WTC11 (cell line): ENCODE measurements at regions not wholly inside any gene's neighbourhood (a gene's known extent, or its start where the extent isn't known, plus 50 kb on each side); places are given as distances from the start of the nearest gene placed in this dataset.

Experiments used
- ATAC-seq: fragments of 200-7000 bp; cut with Tn5 transposase; 2 replicates; pipeline ENCODE4 v1.10.0; 2021; ENCODE audit warnings: mild to moderate bottlenecking, moderate library complexity
- CTCF ChIA-PET: fragments of 300-600 bp; sonication (Branson Sonifier 250); formaldehyde crosslinking; loops from one replicate; lab custom pipeline; 2021; ENCODE audit warnings: antibody characterized with exemption; lab: Charles Lee
- POLR2A ChIA-PET: fragments of 350-600 bp; sonication (Branson Sonifier 250); formaldehyde crosslinking; loops from one replicate; lab custom pipeline; 2021; ENCODE audit warnings: antibody characterized with exemption; lab: Charles Lee
- DNase-seq: peaks from one replicate; pipeline ENCODE4 v3.0.0; 2021; ENCODE audit warnings: low spot score
- H3K27ac Mint-ChIP-seq: 2 replicates; pipeline ENCODE4 v1.8.0; 2021; ENCODE audit warnings: mixed read lengths
- H3K27me3 Mint-ChIP-seq: 2 replicates; pipeline ENCODE4 v1.8.0; 2021; ENCODE audit warnings: low read depth, mild to moderate bottlenecking, moderate library complexity, mixed read lengths
- H3K36me3 Mint-ChIP-seq: 2 replicates; pipeline ENCODE4 v1.8.0; 2021; ENCODE audit warnings: mixed read lengths
- H3K4me1 Mint-ChIP-seq: 2 replicates; pipeline ENCODE4 v1.8.0; 2022; ENCODE audit warnings: mixed read lengths
- H3K4me3 Mint-ChIP-seq: 2 replicates; pipeline ENCODE4 v1.8.0; 2021; ENCODE audit warnings: mild to moderate bottlenecking, moderate library complexity, mixed read lengths
- H3K9me3 Mint-ChIP-seq: 2 replicates; pipeline ENCODE4 v1.8.0; 2021; ENCODE audit warnings: mixed read lengths
- ATF2 ChIP-seq: sonication (generic); formaldehyde crosslinking; IDR thresholded peaks from 2 replicates; pipeline ENCODE4 v1.8.1; 2022; ENCODE audit warnings: low read depth, missing genetic modification reagents, borderline replicate concordance
- CREM ChIP-seq: sonication (generic); formaldehyde crosslinking; IDR thresholded peaks from 2 replicates; pipeline ENCODE4 v1.8.1; 2022; ENCODE audit warnings: mild to moderate bottlenecking, missing genetic modification reagents, moderate library complexity
- ETV6 ChIP-seq: sonication (generic); formaldehyde crosslinking; IDR thresholded peaks from 2 replicates; pipeline ENCODE4 v1.8.1; 2022; ENCODE audit warnings: mild to moderate bottlenecking, missing genetic modification reagents
- GTF2I ChIP-seq: fragments of 250-450 bp; sonication (Bioruptor Pico); conservative IDR thresholded peaks from 2 replicates; pipeline ENCODE4 v1.4.0; 2021; ENCODE audit warnings: mild to moderate bottlenecking
- IRF2 ChIP-seq: sonication (generic); formaldehyde crosslinking; IDR thresholded peaks from 2 replicates; pipeline ENCODE4 v1.8.0; 2022; ENCODE audit warnings: low read depth, missing genetic modification reagents, borderline replicate concordance
- JAZF1 ChIP-seq: fragments of 250-450 bp; sonication (Bioruptor Pico); IDR thresholded peaks from 2 replicates; pipeline ENCODE4 v1.9.0; 2021; ENCODE audit warnings: moderate library complexity, mild to moderate bottlenecking, inconsistent platforms
- JUN ChIP-seq: sonication (generic); formaldehyde crosslinking; IDR thresholded peaks from 2 replicates; pipeline ENCODE4 v1.8.0; 2023; ENCODE audit warnings: mild to moderate bottlenecking, missing genetic modification reagents
- KAT7 ChIP-seq: sonication (generic); formaldehyde crosslinking; IDR thresholded peaks from 2 replicates; pipeline ENCODE4 v1.8.1; 2023; ENCODE audit warnings: missing genetic modification reagents, mild to moderate bottlenecking, borderline replicate concordance
- MLX ChIP-seq: sonication (generic); formaldehyde crosslinking; IDR thresholded peaks from 2 replicates; pipeline ENCODE4 v1.8.1; 2023; ENCODE audit warnings: mild to moderate bottlenecking, missing genetic modification reagents, moderate library complexity
- MXD4 ChIP-seq: fragments of 250-450 bp; sonication (Bioruptor Pico); IDR thresholded peaks from 2 replicates; pipeline ENCODE4 v1.8.0; 2021; ENCODE audit warnings: mild to moderate bottlenecking, moderate library complexity, borderline replicate concordance
- NR2C2 ChIP-seq: sonication (generic); formaldehyde crosslinking; IDR thresholded peaks from 2 replicates; pipeline ENCODE4 v1.8.0; 2022; ENCODE audit warnings: mild to moderate bottlenecking, missing genetic modification reagents
- RELA ChIP-seq: sonication (generic); formaldehyde crosslinking; IDR thresholded peaks from 2 replicates; pipeline ENCODE4 v1.8.1; 2022; ENCODE audit warnings: missing genetic modification reagents, mild to moderate bottlenecking, borderline replicate concordance
- SMAD4 ChIP-seq: sonication (generic); formaldehyde crosslinking; IDR thresholded peaks from 2 replicates; pipeline ENCODE4 v1.8.0; 2022; ENCODE audit warnings: mild to moderate bottlenecking, missing genetic modification reagents
- TP53 ChIP-seq: sonication (generic); formaldehyde crosslinking; IDR thresholded peaks from 2 replicates; pipeline ENCODE4 v1.8.1; 2023; ENCODE audit warnings: mild to moderate bottlenecking, missing genetic modification reagents
- ZNF232 ChIP-seq: sonication (generic); formaldehyde crosslinking; IDR thresholded peaks from 2 replicates; pipeline ENCODE4 v1.8.0; 2022; ENCODE audit warnings: mild to moderate bottlenecking, missing genetic modification reagents
- ZNF423 ChIP-seq: fragments of 250-450 bp; sonication (Bioruptor Pico); IDR thresholded peaks from 2 replicates; pipeline ENCODE4 v2.1.2; 2022; ENCODE audit warnings: mild to moderate bottlenecking, moderate library complexity
- ZNF512 ChIP-seq: sonication (generic); formaldehyde crosslinking; IDR thresholded peaks from 2 replicates; pipeline ENCODE4 v1.8.1; 2022; ENCODE audit warnings: missing genetic modification reagents, borderline replicate concordance
- TF ChIP-seq, protein P1 (sequence below): sonication (generic); formaldehyde crosslinking; IDR thresholded peaks from 2 replicates; pipeline ENCODE4 v1.8.0; 2023; ENCODE audit warnings: missing genetic modification reagents
- TF ChIP-seq, protein P2 (sequence below): sonication (generic); formaldehyde crosslinking; IDR thresholded peaks from 2 replicates; pipeline ENCODE4 v1.8.1; 2023; ENCODE audit warnings: mild to moderate bottlenecking, missing genetic modification reagents, borderline replicate concordance
- TF ChIP-seq, protein P3 (sequence below): sonication (generic); formaldehyde crosslinking; IDR thresholded peaks from 2 replicates; pipeline ENCODE4 v1.8.0; 2023; ENCODE audit warnings: mild to moderate bottlenecking, missing genetic modification reagents
- TF ChIP-seq, protein P4 (sequence below): sonication (generic); formaldehyde crosslinking; IDR thresholded peaks from 2 replicates; pipeline ENCODE4 v1.8.0; 2022; ENCODE audit warnings: mild to moderate bottlenecking, missing genetic modification reagents
- TF ChIP-seq, protein P5 (sequence below): fragments of 250-450 bp; sonication (Bioruptor Pico); IDR thresholded peaks from 2 replicates; pipeline ENCODE4 v1.8.0; 2021; ENCODE audit warnings: mild to moderate bottlenecking

DNA sequence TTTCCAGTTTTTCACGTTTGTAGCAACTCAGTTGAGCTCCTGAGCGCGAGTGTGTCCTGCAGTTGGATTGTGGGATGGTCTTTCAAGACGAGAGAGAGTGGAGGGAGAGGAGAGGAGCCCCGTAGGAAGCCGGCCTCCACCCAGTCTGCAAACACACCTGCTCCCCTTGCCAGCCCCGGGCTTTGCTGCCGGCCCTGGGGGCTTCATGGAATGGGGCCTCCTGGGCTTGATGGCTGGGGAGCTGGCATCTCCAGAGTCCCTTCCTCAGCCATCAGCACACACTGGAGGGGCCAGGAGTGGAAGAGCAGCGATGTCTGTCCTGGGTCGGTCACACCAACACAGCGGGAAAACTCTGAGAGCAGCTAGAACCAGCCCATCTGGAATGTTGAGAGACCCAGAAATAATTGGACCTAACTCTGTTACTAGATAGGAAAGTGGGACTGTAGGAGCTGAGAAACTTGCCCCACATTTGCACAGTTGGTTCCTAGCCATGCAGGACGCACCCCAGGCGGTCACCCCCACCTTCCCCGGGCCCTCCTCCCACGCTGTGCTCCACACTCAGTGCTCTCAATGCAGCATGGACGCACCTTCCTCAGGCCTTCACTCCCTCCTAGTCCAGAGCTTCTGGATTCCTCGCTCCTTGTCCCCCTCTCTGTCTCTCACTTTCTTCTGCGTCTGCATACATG lies 69.6 kb downstream of the PTGR3 start:
- Mint-ChIP-seq H3K27me3 (no peaks in the 10 kb centered on the region; the same call in 1 of the 2 replicates), H3K9me3 (peaks cover 9% of the 10 kb centered on the region), H3K36me3 (peaks cover 4% of the 10 kb centered on the region), H3K4me1 (no peaks in the 10 kb centered on the region)
- no peak for ATAC-seq
- no peak for TF ChIP-seq JUN
- no peak for TF ChIP-seq MXD4 (CRISPR knock-in tag)
- TF ChIP-seq GTF2I (CRISPR knock-in tag), result no peak
- no peak for TF ChIP-seq IRF2
- no peak for TF ChIP-seq SMAD4
- TF ChIP-seq, protein P1, sequence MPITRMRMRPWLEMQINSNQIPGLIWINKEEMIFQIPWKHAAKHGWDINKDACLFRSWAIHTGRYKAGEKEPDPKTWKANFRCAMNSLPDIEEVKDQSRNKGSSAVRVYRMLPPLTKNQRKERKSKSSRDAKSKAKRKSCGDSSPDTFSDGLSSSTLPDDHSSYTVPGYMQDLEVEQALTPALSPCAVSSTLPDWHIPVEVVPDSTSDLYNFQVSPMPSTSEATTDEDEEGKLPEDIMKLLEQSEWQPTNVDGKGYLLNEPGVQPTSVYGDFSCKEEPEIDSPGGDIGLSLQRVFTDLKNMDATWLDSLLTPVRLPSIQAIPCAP (CRISPR knock-in tag), result no peak
- TF ChIP-seq, protein P2, sequence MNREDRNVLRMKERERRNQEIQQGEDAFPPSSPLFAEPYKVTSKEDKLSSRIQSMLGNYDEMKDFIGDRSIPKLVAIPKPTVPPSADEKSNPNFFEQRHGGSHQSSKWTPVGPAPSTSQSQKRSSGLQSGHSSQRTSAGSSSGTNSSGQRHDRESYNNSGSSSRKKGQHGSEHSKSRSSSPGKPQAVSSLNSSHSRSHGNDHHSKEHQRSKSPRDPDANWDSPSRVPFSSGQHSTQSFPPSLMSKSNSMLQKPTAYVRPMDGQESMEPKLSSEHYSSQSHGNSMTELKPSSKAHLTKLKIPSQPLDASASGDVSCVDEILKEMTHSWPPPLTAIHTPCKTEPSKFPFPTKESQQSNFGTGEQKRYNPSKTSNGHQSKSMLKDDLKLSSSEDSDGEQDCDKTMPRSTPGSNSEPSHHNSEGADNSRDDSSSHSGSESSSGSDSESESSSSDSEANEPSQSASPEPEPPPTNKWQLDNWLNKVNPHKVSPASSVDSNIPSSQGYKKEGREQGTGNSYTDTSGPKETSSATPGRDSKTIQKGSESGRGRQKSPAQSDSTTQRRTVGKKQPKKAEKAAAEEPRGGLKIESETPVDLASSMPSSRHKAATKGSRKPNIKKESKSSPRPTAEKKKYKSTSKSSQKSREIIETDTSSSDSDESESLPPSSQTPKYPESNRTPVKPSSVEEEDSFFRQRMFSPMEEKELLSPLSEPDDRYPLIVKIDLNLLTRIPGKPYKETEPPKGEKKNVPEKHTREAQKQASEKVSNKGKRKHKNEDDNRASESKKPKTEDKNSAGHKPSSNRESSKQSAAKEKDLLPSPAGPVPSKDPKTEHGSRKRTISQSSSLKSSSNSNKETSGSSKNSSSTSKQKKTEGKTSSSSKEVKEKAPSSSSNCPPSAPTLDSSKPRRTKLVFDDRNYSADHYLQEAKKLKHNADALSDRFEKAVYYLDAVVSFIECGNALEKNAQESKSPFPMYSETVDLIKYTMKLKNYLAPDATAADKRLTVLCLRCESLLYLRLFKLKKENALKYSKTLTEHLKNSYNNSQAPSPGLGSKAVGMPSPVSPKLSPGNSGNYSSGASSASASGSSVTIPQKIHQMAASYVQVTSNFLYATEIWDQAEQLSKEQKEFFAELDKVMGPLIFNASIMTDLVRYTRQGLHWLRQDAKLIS (CRISPR knock-in tag), result no peak
- TF ChIP-seq, protein P3, sequence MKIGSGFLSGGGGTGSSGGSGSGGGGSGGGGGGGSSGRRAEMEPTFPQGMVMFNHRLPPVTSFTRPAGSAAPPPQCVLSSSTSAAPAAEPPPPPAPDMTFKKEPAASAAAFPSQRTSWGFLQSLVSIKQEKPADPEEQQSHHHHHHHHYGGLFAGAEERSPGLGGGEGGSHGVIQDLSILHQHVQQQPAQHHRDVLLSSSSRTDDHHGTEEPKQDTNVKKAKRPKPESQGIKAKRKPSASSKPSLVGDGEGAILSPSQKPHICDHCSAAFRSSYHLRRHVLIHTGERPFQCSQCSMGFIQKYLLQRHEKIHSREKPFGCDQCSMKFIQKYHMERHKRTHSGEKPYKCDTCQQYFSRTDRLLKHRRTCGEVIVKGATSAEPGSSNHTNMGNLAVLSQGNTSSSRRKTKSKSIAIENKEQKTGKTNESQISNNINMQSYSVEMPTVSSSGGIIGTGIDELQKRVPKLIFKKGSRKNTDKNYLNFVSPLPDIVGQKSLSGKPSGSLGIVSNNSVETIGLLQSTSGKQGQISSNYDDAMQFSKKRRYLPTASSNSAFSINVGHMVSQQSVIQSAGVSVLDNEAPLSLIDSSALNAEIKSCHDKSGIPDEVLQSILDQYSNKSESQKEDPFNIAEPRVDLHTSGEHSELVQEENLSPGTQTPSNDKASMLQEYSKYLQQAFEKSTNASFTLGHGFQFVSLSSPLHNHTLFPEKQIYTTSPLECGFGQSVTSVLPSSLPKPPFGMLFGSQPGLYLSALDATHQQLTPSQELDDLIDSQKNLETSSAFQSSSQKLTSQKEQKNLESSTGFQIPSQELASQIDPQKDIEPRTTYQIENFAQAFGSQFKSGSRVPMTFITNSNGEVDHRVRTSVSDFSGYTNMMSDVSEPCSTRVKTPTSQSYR, result no peak
- TF ChIP-seq, all 79 proteins: peak for 0
- ChIA-PET CTCF (no interaction called here), POLR2A (no interaction called here)
- DNase-seq, result no peak
- Mint-ChIP-seq H3K27ac (no peak overlapping the region), H3K4me3 (no peak overlapping the region)

GRCh38 chr18:75137346-75137877 lies 71.5 kb downstream of the PTGR3 start:
- Mint-ChIP-seq H3K36me3 (no peaks in the 10 kb centered on the region), H3K4me1 (no peaks in the 10 kb centered on the region), H3K27me3 (no peaks in the 10 kb centered on the region; the same call in 1 of the 2 replicates), H3K4me3 (no peak overlapping the region), H3K27ac (no peak overlapping the region), H3K9me3 (no peaks in the 10 kb centered on the region)
- ChIA-PET CTCF (no interaction called here), POLR2A (no interaction called here)
- DNase-seq (no peak), ATAC-seq (no peak)
- TF ChIP-seq CREM (CRISPR knock-in tag) (no peak), ZNF232 (CRISPR knock-in tag) (no peak), TP53 (CRISPR knock-in tag) (no peak), MLX (CRISPR knock-in tag) (no peak), ZNF512 (no peak), RELA (CRISPR knock-in tag) (no peak), JAZF1 (no peak), ZNF423 (CRISPR knock-in tag) (no peak), ETV6 (CRISPR knock-in tag) (no peak), KAT7 (no peak), ATF2 (no peak), IRF2 (no peak), NR2C2 (no peak)
- TF ChIP-seq, protein P4, sequence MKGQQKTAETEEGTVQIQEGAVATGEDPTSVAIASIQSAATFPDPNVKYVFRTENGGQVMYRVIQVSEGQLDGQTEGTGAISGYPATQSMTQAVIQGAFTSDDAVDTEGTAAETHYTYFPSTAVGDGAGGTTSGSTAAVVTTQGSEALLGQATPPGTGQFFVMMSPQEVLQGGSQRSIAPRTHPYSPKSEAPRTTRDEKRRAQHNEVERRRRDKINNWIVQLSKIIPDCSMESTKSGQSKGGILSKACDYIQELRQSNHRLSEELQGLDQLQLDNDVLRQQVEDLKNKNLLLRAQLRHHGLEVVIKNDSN (CRISPR knock-in tag), result no peak
- TF ChIP-seq, protein P5, sequence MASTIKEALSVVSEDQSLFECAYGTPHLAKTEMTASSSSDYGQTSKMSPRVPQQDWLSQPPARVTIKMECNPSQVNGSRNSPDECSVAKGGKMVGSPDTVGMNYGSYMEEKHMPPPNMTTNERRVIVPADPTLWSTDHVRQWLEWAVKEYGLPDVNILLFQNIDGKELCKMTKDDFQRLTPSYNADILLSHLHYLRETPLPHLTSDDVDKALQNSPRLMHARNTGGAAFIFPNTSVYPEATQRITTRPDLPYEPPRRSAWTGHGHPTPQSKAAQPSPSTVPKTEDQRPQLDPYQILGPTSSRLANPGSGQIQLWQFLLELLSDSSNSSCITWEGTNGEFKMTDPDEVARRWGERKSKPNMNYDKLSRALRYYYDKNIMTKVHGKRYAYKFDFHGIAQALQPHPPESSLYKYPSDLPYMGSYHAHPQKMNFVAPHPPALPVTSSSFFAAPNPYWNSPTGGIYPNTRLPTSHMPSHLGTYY (CRISPR knock-in tag), result no peak
